ENCODE measurements at regions not wholly inside any gene's neighbourhood (a gene's known extent, or its start where the extent isn't known, plus 50 kb on each side); places are given as distances from the start of the nearest gene placed in this dataset.

DNA sequence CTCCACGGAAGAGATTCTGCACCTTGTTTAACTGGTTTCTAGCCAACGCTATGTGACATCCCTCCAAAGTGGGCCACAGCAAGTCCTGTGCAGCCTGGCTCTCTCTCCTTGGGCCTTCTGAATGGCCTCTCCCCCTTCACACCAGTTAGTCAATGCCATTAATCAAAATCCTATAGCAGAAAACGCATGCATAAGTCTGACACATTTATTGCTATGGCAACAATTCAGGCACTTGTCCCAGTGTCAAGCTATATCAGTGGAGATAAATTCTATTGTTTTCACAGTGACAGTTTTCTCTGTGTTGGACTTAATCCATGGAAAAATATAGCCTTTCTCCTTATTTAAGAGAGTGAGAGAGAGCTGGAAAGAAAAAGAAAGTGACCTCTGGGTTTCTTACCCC is 87.2 kb upstream of the TOX3 start:
- Histone ChIP-seq H3K4me1 (ENCODE audit: control insufficient read depth, low read length) (no peaks in the 10 kb centered on the region), H3K4me3 (ENCODE audit: low read length) (no peak overlapping the region), H4K20me1 (ENCODE audit: control insufficient read depth, insufficient read depth, low read depth, low read length) (no peaks in the 10 kb centered on the region), H3K79me2 (ENCODE audit: control insufficient read depth, low read length) (no peaks in the 10 kb centered on the region), H3K36me3 (ENCODE audit: control insufficient read depth, low read length) (no peaks in the 10 kb centered on the region), H3K9me2 (replicated peaks; ENCODE audit: control insufficient read depth, low read length) (no peaks in the 10 kb centered on the region), H3K27me3 (ENCODE audit: control insufficient read depth, low read length) (no peaks in the 10 kb centered on the region), H3K4me2 (ENCODE audit: low read length) (no peak overlapping the region), H3K9me3 (ENCODE audit: control insufficient read depth, insufficient read depth, low read length) (no peaks in the 10 kb centered on the region; the same call in none of the 2 replicates), H3K27ac (ENCODE audit: low read depth, low read length) (no peak overlapping the region), H3F3A (ENCODE audit: control insufficient read depth, insufficient read depth) (no peaks in the 10 kb centered on the region)
- TF ChIP-seq CTCF (IDR thresholded peaks at IDR 0.05; ENCODE audit: low read depth, low read length, poor library complexity, severe bottlenecking) = no peak

DNA sequence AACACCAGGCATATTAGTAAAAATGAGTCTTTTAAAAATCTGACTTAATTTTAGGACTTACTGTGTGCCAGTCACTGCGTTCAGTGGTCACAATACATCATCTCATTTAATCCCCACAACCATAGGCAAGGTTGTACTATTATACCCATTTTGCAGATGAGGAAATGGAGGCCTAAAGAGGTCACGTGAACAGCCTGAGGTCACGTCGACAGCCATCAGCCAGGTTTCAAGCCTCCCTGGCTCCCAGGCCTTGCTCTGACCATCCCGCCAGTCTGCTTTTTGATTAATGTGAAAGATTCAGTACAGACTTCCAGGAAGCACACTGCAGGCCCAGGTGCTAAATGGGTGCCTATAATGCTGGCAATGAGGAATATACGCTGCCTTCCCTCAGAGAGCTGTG is 86.3 kb upstream of the TOX3 start:
- H4K20me1 ChIP-seq (ENCODE audit: control insufficient read depth, insufficient read depth, low read depth, low read length) = no peaks in the 10 kb centered on the region
- H3K4me3 ChIP-seq (ENCODE audit: low read length) = no peak overlapping the region
- no peaks in the 10 kb centered on the region for H3K27me3 ChIP-seq (ENCODE audit: control insufficient read depth, low read length)
- H3F3A ChIP-seq (ENCODE audit: control insufficient read depth, insufficient read depth) = no peaks in the 10 kb centered on the region
- no peak overlapping the region for H3K4me2 ChIP-seq (ENCODE audit: low read length)
- TF ChIP-seq CTCF (IDR thresholded peaks at IDR 0.05; ENCODE audit: low read depth, low read length, poor library complexity, severe bottlenecking) = no peak
- no peak for TF ChIP-seq EZH2phosphoT487 (IDR thresholded peaks at IDR 0.05; ENCODE audit: borderline replicate concordance, low read length)
- H3K27ac ChIP-seq (ENCODE audit: low read depth, low read length) = no peak overlapping the region
- no peaks in the 10 kb centered on the region; the same call in none of the 2 replicates for H3K9me3 ChIP-seq (ENCODE audit: control insufficient read depth, insufficient read depth, low read length)
- H3K79me2 ChIP-seq (ENCODE audit: control insufficient read depth, low read length) = no peaks in the 10 kb centered on the region
- no peaks in the 10 kb centered on the region for H3K4me1 ChIP-seq (ENCODE audit: control insufficient read depth, low read length)
- no peaks in the 10 kb centered on the region for H3K36me3 ChIP-seq (ENCODE audit: control insufficient read depth, low read length)
- no peaks in the 10 kb centered on the region for H3K9me2 ChIP-seq (replicated peaks; ENCODE audit: control insufficient read depth, low read length)

- no peaks in the 10 kb centered on the region for H4K20me1 ChIP-seq (ENCODE audit: control insufficient read depth, insufficient read depth, low read depth, low read length)
- H3K4me3 ChIP-seq (ENCODE audit: low read length) = no peak overlapping the region
- no peak overlapping the region for H3K4me2 ChIP-seq (ENCODE audit: low read length)
- H3K36me3 ChIP-seq (ENCODE audit: control insufficient read depth, low read length) = no peaks in the 10 kb centered on the region
- H3K9me3 ChIP-seq (ENCODE audit: control insufficient read depth, insufficient read depth, low read length) = no peaks in the 10 kb centered on the region; the same call in 1 of the 2 replicates
- H3K4me1 ChIP-seq (ENCODE audit: control insufficient read depth, low read length) = no peaks in the 10 kb centered on the region
- H3F3A ChIP-seq (ENCODE audit: control insufficient read depth, insufficient read depth) = no peaks in the 10 kb centered on the region
- no peaks in the 10 kb centered on the region for H3K9me2 ChIP-seq (replicated peaks; ENCODE audit: control insufficient read depth, low read length)
- no peak overlapping the region for H3K27ac ChIP-seq (ENCODE audit: low read depth, low read length)
- H3K79me2 ChIP-seq (ENCODE audit: control insufficient read depth, low read length) = no peaks in the 10 kb centered on the region
- H3K27me3 ChIP-seq (ENCODE audit: control insufficient read depth, low read length) = no peaks in the 10 kb centered on the region
- TF ChIP-seq EZH2phosphoT487 (IDR thresholded peaks at IDR 0.05; ENCODE audit: borderline replicate concordance, low read length) (no peak), CTCF (IDR thresholded peaks at IDR 0.05; ENCODE audit: low read depth, low read length, poor library complexity, severe bottlenecking) (no peak)
Measured at GRCh38 chr16:52631711-52632110, 84.8 kb upstream of the TOX3 start.

DNA sequence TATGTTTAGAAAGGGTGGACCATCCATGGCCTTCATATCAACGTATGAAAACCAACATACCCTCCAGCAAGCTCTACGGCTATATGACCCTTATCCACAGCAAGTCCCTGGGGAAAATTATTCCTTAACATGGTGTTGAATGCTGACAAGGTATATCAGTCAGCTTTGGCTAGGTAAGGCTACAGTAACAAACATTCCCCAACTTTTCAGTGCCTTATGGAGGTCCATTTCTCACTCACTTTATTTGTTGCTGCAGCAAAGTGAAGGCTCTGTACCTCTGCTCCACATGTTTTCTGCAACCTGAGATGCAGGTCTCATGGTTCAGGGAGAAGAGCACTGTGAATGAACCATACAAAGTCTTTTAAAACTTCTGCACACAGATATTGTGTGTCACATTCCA is 83.8 kb upstream of the TOX3 start:
- H3K9me3 ChIP-seq (ENCODE audit: control insufficient read depth, insufficient read depth, low read length) = no peaks in the 10 kb centered on the region; the same call in 1 of the 2 replicates
- no peaks in the 10 kb centered on the region for H4K20me1 ChIP-seq (ENCODE audit: control insufficient read depth, insufficient read depth, low read depth, low read length)
- TF ChIP-seq EZH2phosphoT487 (IDR thresholded peaks at IDR 0.05; ENCODE audit: borderline replicate concordance, low read length) (no peak), CTCF (IDR thresholded peaks at IDR 0.05; ENCODE audit: low read depth, low read length, poor library complexity, severe bottlenecking) (no peak)
- H3K36me3 ChIP-seq (ENCODE audit: control insufficient read depth, low read length) = no peaks in the 10 kb centered on the region
- no peak overlapping the region for H3K27ac ChIP-seq (ENCODE audit: low read depth, low read length)
- H3K27me3 ChIP-seq (ENCODE audit: control insufficient read depth, low read length) = no peaks in the 10 kb centered on the region
- no peaks in the 10 kb centered on the region for H3K9me2 ChIP-seq (replicated peaks; ENCODE audit: control insufficient read depth, low read length)
- H3K79me2 ChIP-seq (ENCODE audit: control insufficient read depth, low read length) = no peaks in the 10 kb centered on the region
- H3K4me3 ChIP-seq (ENCODE audit: low read length) = no peak overlapping the region
- H3K4me2 ChIP-seq (ENCODE audit: low read length) = no peak overlapping the region
- H3F3A ChIP-seq (ENCODE audit: control insufficient read depth, insufficient read depth) = no peaks in the 10 kb centered on the region
- H3K4me1 ChIP-seq (ENCODE audit: control insufficient read depth, low read length) = no peaks in the 10 kb centered on the region
